K562 (cell line): ENCODE measurements at regions not wholly inside any gene's neighbourhood (a gene's known extent, or its start where the extent isn't known, plus 50 kb on each side); places are given as distances from the start of the nearest gene placed in this dataset.

Experiments
- ATF1 ChIP-seq, 2 experiments: fragments of 450-650 bp in 1 of 2; IDR thresholded peaks; 2 replicates each; pipeline ENCODE4 v1.6.1; 2016; ENCODE audit warnings: missing compliant biosample characterization in 1 of 2, missing genetic modification characterization in 1 of 2
- BHLHE40 ChIP-seq: IDR thresholded peaks from 2 replicates; pipeline ENCODE4 v1.6.1; 2011; ENCODE audit warnings: low read length, improper control_type of control experiment
- CBFA2T3 ChIP-seq: fragments of 450-650 bp; IDR thresholded peaks from 2 replicates; pipeline ENCODE4 v1.6.1; 2017
- CHD1 ChIP-seq: fragments of 200-600 bp; sonication (generic); IDR thresholded peaks from one replicate; pipeline ENCODE4 v1.6.1; 2012; ENCODE audit warnings: mild to moderate bottlenecking, moderate library complexity, low read length, inconsistent platforms
- DEAF1 ChIP-seq: fragments of 450-650 bp; formaldehyde crosslinking; IDR thresholded peaks from 2 replicates; pipeline ENCODE4 v1.4.0; 2020; ENCODE audit warnings: mild to moderate bottlenecking, moderate library complexity
- E2F8 ChIP-seq: fragments of 450-650 bp; IDR thresholded peaks from 2 replicates; pipeline ENCODE4 v1.7.1; 2018; ENCODE audit warnings: mild to moderate bottlenecking, low read depth; ENCODE audit not compliant: partially characterized antibody
- FOXK2 ChIP-seq, 2 experiments: fragments of 450-650 bp; IDR thresholded peaks in 1 of 2; conservative IDR thresholded peaks in 1 of 2; 2 replicates each; pipeline ENCODE4 v1.6.1; 2016; ENCODE audit warnings: low read depth in 2 of 2, mild to moderate bottlenecking in 1 of 2
- GABPA ChIP-seq: fragments of 200-800 bp; sonication (Bioruptor generic); conservative IDR thresholded peaks from 2 replicates; pipeline ENCODE4 v1.6.1; 2016; ENCODE audit warnings: low read depth, missing genetic modification characterization, missing compliant biosample characterization
- NCOA2 ChIP-seq, 2 experiments: fragments of 450-650 bp; IDR thresholded peaks; 2 replicates each; pipeline ENCODE4 v1.6.1; 2018; ENCODE audit warnings: mild to moderate bottlenecking in 2 of 2, moderate library complexity in 1 of 2; ENCODE audit not compliant: partially characterized antibody in 2 of 2
- POLR2B ChIP-seq: fragments of 450-650 bp; IDR thresholded peaks from 2 replicates; pipeline ENCODE4 v1.6.1; 2018; ENCODE audit warnings: low read depth; ENCODE audit not compliant: partially characterized antibody
- POLR3G ChIP-seq: IDR thresholded peaks from 2 replicates; pipeline ENCODE4 v1.6.1; 2011; ENCODE audit not compliant: insufficient read length, insufficient replicate concordance; ENCODE audit errors: extremely low read depth
- RBM22 ChIP-seq: fragments of 200-400 bp; formaldehyde crosslinking; IDR thresholded peaks from 2 replicates; pipeline ENCODE4 v1.6.1; 2018; ENCODE audit warnings: low read length, low read depth; ENCODE audit not compliant: poor library complexity, severe bottlenecking
- SAP30 ChIP-seq: fragments of 200-600 bp; sonication (generic); IDR thresholded peaks from 2 replicates; pipeline ENCODE4 v1.6.1; 2012; ENCODE audit warnings: borderline replicate concordance, low read depth, mild to moderate bottlenecking, moderate library complexity, low read length, control low read depth, inconsistent platforms; ENCODE audit not compliant: insufficient read depth, poor library complexity, severe bottlenecking
- SMARCA4 ChIP-seq: fragments of 450-650 bp; IDR thresholded peaks from 2 replicates; pipeline ENCODE4 v1.6.1; 2016
- SNIP1 ChIP-seq: fragments of 450-650 bp; IDR thresholded peaks from 2 replicates; pipeline ENCODE4 v1.7.1; 2017; ENCODE audit warnings: low read depth, mild to moderate bottlenecking
- SRF ChIP-seq, 2 experiments: fragments of 250-450, 450-650 bp in 1 of 2; sonication (Bioruptor Pico) in 1 of 2; sonication (generic) in 1 of 2; formaldehyde crosslinking; IDR thresholded peaks; 2 replicates each; pipeline versions ENCODE4 v1.5.0 to v1.5.1; 2020 to 2022; ENCODE audit warnings: mild to moderate bottlenecking in 1 of 2, missing genetic modification reagents in 1 of 2
- ZNF512 ChIP-seq: IDR thresholded peaks from 2 replicates; pipeline ENCODE4 v1.6.1; 2016; ENCODE audit warnings: missing genetic modification characterization, missing compliant biosample characterization
- ZNF518B ChIP-seq: fragments of 250-450 bp; sonication (Bioruptor Pico); IDR thresholded peaks from 2 replicates; pipeline ENCODE4 v1.5.0; 2021; ENCODE audit warnings: mild to moderate bottlenecking, moderate library complexity

GRCh38 chr6:51025082-51025777, 206.6 kb downstream of the TFAP2B start (continued):
- no peak for TF ChIP-seq SAP30
- TF ChIP-seq FOXK2 (conservative IDR thresholded peaks at IDR 0.05 in 1 of 2, IDR thresholded peaks at IDR 0.05 in 1 of 2; ENCODE audit: low read depth in 2 of 2): no peak
- peak; percentile 71 for TF ChIP-seq SMARCA4
- no peak for TF ChIP-seq GABPA (tag)
- TF ChIP-seq ZNF512 (tag): no peak
- peak; percentile 26; the same call in 1 of the 2 replicates for TF ChIP-seq CBFA2T3
- TF ChIP-seq CHD1: no peak
- no peak for TF ChIP-seq RBM22
- no peak for TF ChIP-seq POLR3G
- TF ChIP-seq BHLHE40: 0 out of 2 replicates have a peak, but pooled peaks have one; percentile 33
- peak; percentile 23 for TF ChIP-seq POLR2B
- TF ChIP-seq SNIP1: no peak
- TF ChIP-seq NCOA2 (IDR thresholded peaks at IDR 0.05; ENCODE audit: partially characterized antibody in 2 of 2): no peak
- no peak for TF ChIP-seq DEAF1
- no peak for TF ChIP-seq SRF (CRISPR knock-in tag; IDR thresholded peaks at IDR 0.05)
- no peak for TF ChIP-seq E2F8
- no peak for TF ChIP-seq ZNF518B (CRISPR knock-in tag)
- no peak for TF ChIP-seq ATF1 (CRISPR knock-in tag; IDR thresholded peaks at IDR 0.05)
- TF ChIP-seq ATF1 (tag; IDR thresholded peaks at IDR 0.05): peak; percentile 51
